Epithelial cell of esophagus (primary cell): ENCODE measurements at regions not wholly inside any gene's neighbourhood (a gene's known extent, or its start where the extent isn't known, plus 50 kb on each side); places are given as distances from the start of the nearest gene placed in this dataset.
A peak's percentile ranks its signal among the peaks of the same experiment; 100 is the strongest.

ENCODE experiments used
- DNase-seq: peaks from one replicate; pipeline ENCODE4 v3.0.0; 2010; ENCODE audit warnings: low read depth
- H3K4me3 ChIP-seq: 2 replicates; pipeline ENCODE4 v1.5.1; 2011; ENCODE audit warnings: mild to moderate bottlenecking, low read length, control low read depth
- CTCF ChIP-seq: IDR thresholded peaks from 2 replicates; pipeline ENCODE4 v1.5.1; 2011; ENCODE audit warnings: low read depth, mild to moderate bottlenecking, low read length, control low read depth, inconsistent platforms; ENCODE audit not compliant: insufficient read depth; ENCODE audit errors: missing control alignments

GRCh38 chr2:30359644-30360167 is 87.3 kb upstream of the LCLAT1 start:
- TF ChIP-seq CTCF, result no peak
- no peak for DNase-seq
- H3K4me3 ChIP-seq, result no peak overlapping the region

DNA sequence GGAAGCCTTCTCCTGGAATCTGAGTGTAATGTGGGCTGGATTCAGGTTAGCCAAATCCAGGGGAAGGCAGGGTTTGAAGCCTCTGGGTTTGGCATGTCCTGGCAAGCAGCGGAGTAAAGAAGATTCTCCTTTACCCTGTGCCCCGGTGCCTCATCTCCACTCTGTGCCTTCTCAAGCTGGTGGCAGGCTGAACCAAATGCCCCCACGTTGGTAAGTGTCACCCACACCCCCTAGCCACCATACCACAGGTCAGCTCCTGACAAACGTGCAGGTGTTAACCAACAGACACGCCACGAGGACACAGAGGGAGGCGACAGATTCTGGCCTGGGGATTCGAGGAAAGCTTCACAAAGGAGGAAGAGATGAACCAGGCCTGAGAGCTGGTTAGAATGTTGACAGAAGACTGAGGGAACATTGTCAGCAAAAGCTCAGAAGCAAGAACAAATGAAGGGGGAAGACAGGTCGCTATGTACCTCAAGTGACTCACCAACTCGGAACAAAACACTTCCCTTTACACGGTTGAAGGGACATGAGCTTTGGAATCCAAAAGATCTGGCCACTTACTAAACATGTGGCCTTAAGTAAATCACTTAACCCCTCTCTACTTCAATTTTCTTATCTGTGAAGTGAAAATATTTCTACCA is 85.2 kb upstream of the LCLAT1 start:
- no peak for TF ChIP-seq CTCF
- peak; percentile 14 for DNase-seq
- H3K4me3 ChIP-seq, result no peak overlapping the region

DNA sequence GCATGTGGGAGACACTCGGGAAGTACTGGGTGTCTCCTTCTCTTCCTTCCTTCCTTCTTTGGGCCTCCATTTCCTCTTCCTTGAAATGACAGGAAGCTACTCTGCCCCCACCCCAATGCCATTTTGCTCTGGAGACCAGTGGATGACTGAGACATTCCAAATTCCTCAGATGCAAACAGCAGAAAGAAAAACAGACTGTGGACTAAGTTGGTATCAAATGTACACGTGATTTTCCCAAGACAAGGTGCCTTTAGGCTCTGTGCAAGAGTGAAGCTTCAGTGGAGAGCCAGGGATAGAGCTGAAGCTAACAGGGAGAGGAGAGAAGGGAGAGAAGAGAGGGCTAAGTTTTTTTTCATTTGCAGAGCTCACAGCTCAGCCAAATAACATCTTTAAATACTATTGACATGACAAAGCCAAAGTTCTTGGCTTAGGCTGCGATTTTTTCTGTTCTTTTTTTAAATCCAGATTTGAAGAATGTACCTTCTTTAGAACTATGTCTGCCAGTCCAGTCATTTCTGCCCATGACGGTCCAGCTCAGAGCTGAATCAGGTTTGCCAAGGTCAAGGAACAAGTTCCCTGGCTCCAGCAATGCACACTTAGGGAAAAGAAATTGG is 84.5 kb upstream of the LCLAT1 start:
- DNase-seq, result no peak
- TF ChIP-seq CTCF, result no peak
- H3K4me3 ChIP-seq, result no peak overlapping the region

- no peak for TF ChIP-seq CTCF
- H3K4me3 ChIP-seq, result no peak overlapping the region
- DNase-seq, result no peak
Measured at GRCh38 chr2:30363406-30363805, 83.6 kb upstream of the LCLAT1 start.

DNA sequence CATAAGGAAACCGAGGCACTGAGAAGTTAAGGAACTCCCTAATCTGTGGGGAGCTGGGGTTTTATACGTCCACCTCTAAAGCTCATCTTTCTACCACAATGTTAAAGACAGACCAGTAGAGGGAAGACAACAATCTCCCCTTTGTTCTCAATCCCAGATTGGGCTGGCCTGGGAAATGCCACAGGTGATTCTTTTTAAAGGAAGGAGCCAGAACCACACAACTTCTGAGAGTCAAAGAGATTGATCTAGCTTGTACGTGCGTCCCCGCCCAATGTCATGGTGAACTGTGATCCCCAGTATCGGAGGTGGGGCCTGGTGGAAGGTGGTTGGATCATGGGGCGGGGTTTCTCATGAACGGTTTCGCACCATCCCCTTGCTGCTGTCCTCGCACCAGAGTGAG is 81.8 kb upstream of the LCLAT1 start:
- no peak for TF ChIP-seq CTCF
- no peak for DNase-seq
- no peak overlapping the region for H3K4me3 ChIP-seq

GRCh38 chr2:30366199-30366691 is 80.8 kb upstream of the LCLAT1 start:
- no peak for TF ChIP-seq CTCF
- DNase-seq, result no peak
- no peak overlapping the region for H3K4me3 ChIP-seq
